ENCODE measurements at regions not wholly inside any gene's neighbourhood (a gene's known extent, or its start where the extent isn't known, plus 50 kb on each side); places are given as distances from the start of the nearest gene placed in this dataset.

- Histone ChIP-seq H3K36me3 (ENCODE audit: control insufficient read depth, insufficient read depth, low read length, severe bottlenecking) (no peaks in the 10 kb centered on the region), H3K9ac (ENCODE audit: low read length) (no peak overlapping the region), H3K27me3 (replicated peaks; ENCODE audit: control insufficient read depth, insufficient read depth, low read length) (peaks cover 72% of the 10 kb centered on the region), H3K4me3 (ENCODE audit: low read length) (no peak overlapping the region), H3K4me1 (ENCODE audit: control insufficient read depth, insufficient read depth, low read length) (no peaks in the 10 kb centered on the region), H3K9me3 (ENCODE audit: control insufficient read depth, low read length) (peaks cover 12% of the 10 kb centered on the region)
- DNase-seq (ENCODE audit: low read depth) = no peak
Observed at GRCh38 chr1:24992124-24992760, 62.2 kb upstream of the RUNX3 start.

DNA sequence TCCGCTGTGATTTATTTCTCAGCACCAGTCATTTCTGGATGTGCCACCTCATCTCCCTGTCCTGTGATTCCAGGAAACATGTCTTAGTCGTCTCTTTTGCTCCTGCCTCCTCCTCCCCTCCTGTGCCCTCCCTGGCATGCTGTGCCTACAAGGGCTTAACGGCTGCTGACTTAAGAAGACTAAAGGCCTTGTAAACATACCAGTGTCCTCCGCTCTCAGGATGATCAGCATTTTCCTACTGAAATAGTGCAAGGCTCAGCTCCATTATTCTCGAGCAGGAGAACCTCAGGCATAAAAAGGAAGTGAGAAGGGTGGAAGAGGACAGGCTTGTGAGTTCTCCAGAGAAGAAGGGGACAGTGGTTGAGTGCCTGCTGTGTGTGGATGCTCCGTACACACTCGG lies 61.6 kb upstream of the RUNX3 start:
- H3K27me3 ChIP-seq (replicated peaks; ENCODE audit: control insufficient read depth, insufficient read depth, low read length) = peaks cover 72% of the 10 kb centered on the region

GRCh38 chr1:24990779-24991641 lies 60.9 kb upstream of the RUNX3 start:
- Histone ChIP-seq H3K9me3 (ENCODE audit: control insufficient read depth, low read length) (peaks cover 12% of the 10 kb centered on the region), H3K36me3 (ENCODE audit: control insufficient read depth, insufficient read depth, low read length, severe bottlenecking) (no peaks in the 10 kb centered on the region), H3K4me1 (ENCODE audit: control insufficient read depth, insufficient read depth, low read length) (no peaks in the 10 kb centered on the region), H3K4me3 (ENCODE audit: low read length) (no peak overlapping the region), H3K27me3 (replicated peaks; ENCODE audit: control insufficient read depth, insufficient read depth, low read length) (peaks cover 72% of the 10 kb centered on the region), H3K9ac (ENCODE audit: low read length) (no peak overlapping the region)
- no peak for DNase-seq (ENCODE audit: low read depth)

More for the DNA sequence above, 61.6 kb upstream of the RUNX3 start:
- Histone ChIP-seq H3K4me3 (ENCODE audit: low read length) (no peak overlapping the region), H3K9me3 (ENCODE audit: control insufficient read depth, low read length) (peaks cover 12% of the 10 kb centered on the region), H3K36me3 (ENCODE audit: control insufficient read depth, insufficient read depth, low read length, severe bottlenecking) (no peaks in the 10 kb centered on the region), H3K9ac (ENCODE audit: low read length) (no peak overlapping the region), H3K4me1 (ENCODE audit: control insufficient read depth, insufficient read depth, low read length) (no peaks in the 10 kb centered on the region)
- no peak for DNase-seq (ENCODE audit: low read depth)

GRCh38 chr1:24990136-24990535 lies 60.1 kb upstream of the RUNX3 start:
- H3K4me1 ChIP-seq (ENCODE audit: control insufficient read depth, insufficient read depth, low read length) = no peaks in the 10 kb centered on the region
- H3K9me3 ChIP-seq (ENCODE audit: control insufficient read depth, low read length) = peaks cover 12% of the 10 kb centered on the region
- peaks cover 73% of the 10 kb centered on the region for H3K27me3 ChIP-seq (replicated peaks; ENCODE audit: control insufficient read depth, insufficient read depth, low read length)
- H3K36me3 ChIP-seq (ENCODE audit: control insufficient read depth, insufficient read depth, low read length, severe bottlenecking) = no peaks in the 10 kb centered on the region
- no peak for DNase-seq (ENCODE audit: low read depth)
- no peak overlapping the region for H3K4me3 ChIP-seq (ENCODE audit: low read length)
- no peak overlapping the region for H3K9ac ChIP-seq (ENCODE audit: low read length)

DNA sequence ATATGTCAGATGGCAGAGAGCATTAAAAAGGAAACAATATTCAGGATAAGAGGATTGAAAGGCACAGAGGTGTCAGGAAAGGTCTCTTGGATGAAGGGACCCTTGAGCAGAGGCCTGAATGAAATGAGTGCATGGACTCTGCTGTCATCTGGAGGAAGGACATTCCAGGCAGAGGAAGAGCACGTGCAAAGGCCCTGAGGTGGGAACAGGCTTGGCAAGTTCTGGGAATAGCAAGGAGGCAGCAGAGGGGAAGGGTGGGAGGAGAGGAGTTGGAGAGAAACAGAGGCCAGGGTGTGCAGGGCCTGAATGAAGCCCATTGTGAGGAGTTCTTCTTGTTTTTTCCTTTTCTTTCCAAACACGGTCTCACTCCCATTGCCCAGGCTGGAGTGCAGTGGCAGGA lies 59.0 kb upstream of the RUNX3 start:
- peaks cover 12% of the 10 kb centered on the region for H3K9me3 ChIP-seq (ENCODE audit: control insufficient read depth, low read length)
- no peaks in the 10 kb centered on the region for H3K4me1 ChIP-seq (ENCODE audit: control insufficient read depth, insufficient read depth, low read length)
- H3K36me3 ChIP-seq (ENCODE audit: control insufficient read depth, insufficient read depth, low read length, severe bottlenecking) = no peaks in the 10 kb centered on the region
- no peak for DNase-seq (ENCODE audit: low read depth)
- no peak overlapping the region for H3K9ac ChIP-seq (ENCODE audit: low read length)
- H3K27me3 ChIP-seq (replicated peaks; ENCODE audit: control insufficient read depth, insufficient read depth, low read length) = peaks cover 74% of the 10 kb centered on the region
- no peak overlapping the region for H3K4me3 ChIP-seq (ENCODE audit: low read length)

GRCh38 chr1:24988558-24988912 lies 58.5 kb upstream of the RUNX3 start:
- H3K27me3 ChIP-seq (replicated peaks; ENCODE audit: control insufficient read depth, insufficient read depth, low read length) = peaks cover 74% of the 10 kb centered on the region
- no peaks in the 10 kb centered on the region for H3K36me3 ChIP-seq (ENCODE audit: control insufficient read depth, insufficient read depth, low read length, severe bottlenecking)
- H3K9ac ChIP-seq (ENCODE audit: low read length) = no peak overlapping the region
- peaks cover 12% of the 10 kb centered on the region for H3K9me3 ChIP-seq (ENCODE audit: control insufficient read depth, low read length)
- H3K4me3 ChIP-seq (ENCODE audit: low read length) = no peak overlapping the region
- H3K4me1 ChIP-seq (ENCODE audit: control insufficient read depth, insufficient read depth, low read length) = no peaks in the 10 kb centered on the region
- no peak for DNase-seq (ENCODE audit: low read depth)

- no peak overlapping the region for H3K4me3 ChIP-seq (ENCODE audit: low read length)
- DNase-seq (ENCODE audit: low read depth) = no peak
- H3K9ac ChIP-seq (ENCODE audit: low read length) = no peak overlapping the region
- H3K4me1 ChIP-seq (ENCODE audit: control insufficient read depth, insufficient read depth, low read length) = no peaks in the 10 kb centered on the region
- H3K9me3 ChIP-seq (ENCODE audit: control insufficient read depth, low read length) = peaks cover 12% of the 10 kb centered on the region
- no peaks in the 10 kb centered on the region for H3K36me3 ChIP-seq (ENCODE audit: control insufficient read depth, insufficient read depth, low read length, severe bottlenecking)
- peaks cover 74% of the 10 kb centered on the region for H3K27me3 ChIP-seq (replicated peaks; ENCODE audit: control insufficient read depth, insufficient read depth, low read length)
Observed at GRCh38 chr1:24987875-24988557, 57.9 kb upstream of the RUNX3 start.

- Histone ChIP-seq H3K4me3 (ENCODE audit: low read length) (no peak overlapping the region), H3K27me3 (replicated peaks; ENCODE audit: control insufficient read depth, insufficient read depth, low read length) (peaks cover 73% of the 10 kb centered on the region), H3K4me1 (ENCODE audit: control insufficient read depth, insufficient read depth, low read length) (no peaks in the 10 kb centered on the region), H3K9me3 (ENCODE audit: control insufficient read depth, low read length) (peaks cover 8% of the 10 kb centered on the region), H3K9ac (ENCODE audit: low read length) (no peak overlapping the region), H3K36me3 (ENCODE audit: control insufficient read depth, insufficient read depth, low read length, severe bottlenecking) (no peaks in the 10 kb centered on the region)
- no peak for DNase-seq (ENCODE audit: low read depth)
Observed at GRCh38 chr1:24987424-24987823, 57.3 kb upstream of the RUNX3 start.

DNA sequence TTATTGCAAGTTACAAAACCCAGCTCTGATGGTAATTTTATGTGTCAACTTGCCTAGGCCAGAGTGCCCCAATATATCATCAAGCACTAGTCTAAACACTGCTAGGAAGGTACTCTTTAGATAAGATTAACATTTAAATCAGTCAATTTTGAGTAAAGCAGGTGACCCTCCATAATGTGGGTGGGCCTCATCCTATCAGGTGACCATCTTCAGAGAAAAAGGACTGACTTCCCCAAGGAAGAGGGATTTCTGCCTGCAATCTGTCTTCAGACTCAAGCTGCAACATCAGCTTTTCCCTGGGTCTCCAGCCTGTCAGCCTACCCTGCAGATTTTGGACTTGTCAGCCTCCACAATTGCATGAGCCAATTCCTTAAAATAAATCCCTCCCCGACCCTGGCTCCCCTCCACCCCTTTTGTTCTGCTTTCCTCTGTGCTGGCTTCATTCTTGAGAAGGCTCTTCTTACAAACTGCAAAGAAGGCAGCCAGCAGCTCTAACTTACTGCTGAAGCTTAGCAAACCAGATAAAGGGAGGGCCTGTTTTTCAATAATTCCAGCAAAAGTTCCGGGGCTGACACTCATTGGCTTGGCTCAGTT lies 56.4 kb upstream of the RUNX3 start:
- H3K27me3 ChIP-seq (replicated peaks; ENCODE audit: control insufficient read depth, insufficient read depth, low read length) = peaks cover 64% of the 10 kb centered on the region
- no peak for DNase-seq (ENCODE audit: low read depth)
- H3K4me1 ChIP-seq (ENCODE audit: control insufficient read depth, insufficient read depth, low read length) = no peaks in the 10 kb centered on the region
- no peak overlapping the region for H3K9ac ChIP-seq (ENCODE audit: low read length)
- no peaks in the 10 kb centered on the region for H3K9me3 ChIP-seq (ENCODE audit: control insufficient read depth, low read length)
- no peaks in the 10 kb centered on the region for H3K36me3 ChIP-seq (ENCODE audit: control insufficient read depth, insufficient read depth, low read length, severe bottlenecking)
- no peak overlapping the region for H3K4me3 ChIP-seq (ENCODE audit: low read length)

GRCh38 chr1:24985737-24986136 lies 55.7 kb upstream of the RUNX3 start:
- peaks cover 63% of the 10 kb centered on the region for H3K27me3 ChIP-seq (replicated peaks; ENCODE audit: control insufficient read depth, insufficient read depth, low read length)
- no peaks in the 10 kb centered on the region for H3K36me3 ChIP-seq (ENCODE audit: control insufficient read depth, insufficient read depth, low read length, severe bottlenecking)
- H3K4me3 ChIP-seq (ENCODE audit: low read length) = no peak overlapping the region
- no peaks in the 10 kb centered on the region for H3K9me3 ChIP-seq (ENCODE audit: control insufficient read depth, low read length)
- no peaks in the 10 kb centered on the region for H3K4me1 ChIP-seq (ENCODE audit: control insufficient read depth, insufficient read depth, low read length)
- no peak for DNase-seq (ENCODE audit: low read depth)
- H3K9ac ChIP-seq (ENCODE audit: low read length) = no peak overlapping the region

Data from adipocyte (in vitro differentiated cells).